Panc1 (cell line): ENCODE measurements at regions not wholly inside any gene's neighbourhood (a gene's known extent, or its start where the extent isn't known, plus 50 kb on each side); places are given as distances from the start of the nearest gene placed in this dataset.

ENCODE experiments used
- CTCF ChIP-seq: fragments of 450-650 bp; IDR thresholded peaks from 2 replicates; pipeline ENCODE4 v1.5.1; 2017; ENCODE audit warnings: mild to moderate bottlenecking
- POLR2AphosphoS5 ChIP-seq: IDR thresholded peaks from 2 replicates; pipeline ENCODE4 v1.6.1; 2012; ENCODE audit warnings: mild to moderate bottlenecking, low read depth, low read length, moderate library complexity
- REST ChIP-seq, 2 experiments: IDR thresholded peaks; 2 replicates each; pipeline ENCODE4 v1.6.1; 2011 to 2012; ENCODE audit warnings: low read depth in 2 of 2, control low read depth in 1 of 2, low read length in 1 of 2, mild to moderate bottlenecking in 1 of 2, moderate library complexity in 1 of 2; ENCODE audit not compliant: insufficient read depth in 1 of 2
- SIN3A ChIP-seq: IDR thresholded peaks from 2 replicates; pipeline ENCODE4 v1.6.1; 2012; ENCODE audit warnings: low read depth, mild to moderate bottlenecking, low read length, moderate library complexity, borderline replicate concordance; ENCODE audit not compliant: insufficient read depth
- TCF7L2 ChIP-seq: IDR thresholded peaks from 2 replicates; pipeline ENCODE4 v1.6.1; 2011; ENCODE audit warnings: mild to moderate bottlenecking, low read depth, low read length, inconsistent platforms

- no peak for TF ChIP-seq REST (IDR thresholded peaks at IDR 0.05; ENCODE audit: insufficient read depth in 1 of 2, low read depth in 2 of 2, low read length in 1 of 2)
- TF ChIP-seq CTCF: no peak
- no peak for TF ChIP-seq POLR2AphosphoS5
- TF ChIP-seq TCF7L2: no peak
- TF ChIP-seq SIN3A: no peak
Observed at GRCh38 chr2:107634172-107634571, 192.5 kb upstream of the RGPD4 start.
